NCI-H748 treated with DMSO at 0.1 percent for 48 hours (cell line): ENCODE measurements at regions not wholly inside any gene's neighbourhood (a gene's known extent, or its start where the extent isn't known, plus 50 kb on each side); places are given as distances from the start of the nearest gene placed in this dataset.

Experiments used
- DNase-seq: peaks from one replicate; lab custom pipeline; 2025; lab: John Stamatoyannopoulos, UW

DNA sequence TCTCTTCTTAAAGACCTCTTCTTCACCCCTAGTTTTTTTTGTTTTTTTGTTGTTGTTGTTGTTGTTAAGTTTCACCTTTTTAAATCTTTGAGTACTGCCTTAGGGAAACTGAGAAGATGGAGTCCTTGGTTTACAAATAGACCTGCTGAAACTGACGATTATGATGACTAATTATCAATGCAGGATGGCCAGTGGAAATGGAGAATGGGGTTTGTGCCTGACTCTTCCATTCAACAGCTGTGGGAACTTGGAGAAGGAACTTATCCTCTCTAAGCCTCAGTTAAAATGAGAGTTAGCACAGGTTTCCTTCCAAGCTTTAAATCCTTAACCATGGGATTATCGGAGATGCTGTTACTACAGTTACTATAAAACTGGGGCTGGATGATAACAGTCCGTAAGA, 66.7 kb upstream of the PNMA1 start:
- no peak for DNase-seq

DNA sequence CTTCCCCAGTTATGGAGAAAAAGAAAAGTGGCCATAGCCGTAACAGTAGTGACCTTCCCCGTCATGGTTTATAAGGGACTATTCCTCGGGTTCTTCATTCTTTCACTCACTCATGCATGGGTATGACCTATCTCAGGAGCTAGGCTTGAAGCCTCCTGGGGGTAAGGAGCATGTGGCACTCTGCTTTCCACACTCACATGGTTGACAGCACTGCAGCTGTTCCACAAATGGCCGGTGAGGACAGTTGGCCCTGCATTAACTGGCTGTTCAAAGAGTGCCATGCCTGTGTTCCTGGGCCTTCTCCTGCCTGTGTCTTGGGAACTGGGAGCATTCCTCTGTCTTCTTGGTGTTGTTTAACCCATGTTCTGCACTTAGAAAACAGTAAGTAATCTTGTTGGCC, 66.2 kb upstream of the PNMA1 start:
- no peak for DNase-seq

DNA sequence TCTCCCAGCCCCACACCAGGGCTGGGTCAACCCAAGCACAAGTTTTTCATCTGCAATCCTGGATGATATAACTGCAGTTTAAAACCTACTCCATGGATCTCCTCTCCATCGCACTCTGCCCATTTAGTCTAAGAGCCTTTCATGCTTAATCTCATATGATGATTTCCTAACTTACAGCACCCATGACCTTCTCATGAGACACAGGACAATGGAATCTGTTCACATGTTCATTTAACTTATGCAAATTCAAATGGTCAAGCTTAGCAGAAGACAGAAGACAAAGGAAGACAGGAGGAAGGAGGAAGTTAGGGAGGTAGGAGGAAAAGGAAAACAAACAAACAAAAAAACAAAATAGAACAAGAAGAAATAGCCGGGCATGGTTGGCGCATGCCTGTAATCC, 64.6 kb upstream of the PNMA1 start:
- DNase-seq, result no peak

DNA sequence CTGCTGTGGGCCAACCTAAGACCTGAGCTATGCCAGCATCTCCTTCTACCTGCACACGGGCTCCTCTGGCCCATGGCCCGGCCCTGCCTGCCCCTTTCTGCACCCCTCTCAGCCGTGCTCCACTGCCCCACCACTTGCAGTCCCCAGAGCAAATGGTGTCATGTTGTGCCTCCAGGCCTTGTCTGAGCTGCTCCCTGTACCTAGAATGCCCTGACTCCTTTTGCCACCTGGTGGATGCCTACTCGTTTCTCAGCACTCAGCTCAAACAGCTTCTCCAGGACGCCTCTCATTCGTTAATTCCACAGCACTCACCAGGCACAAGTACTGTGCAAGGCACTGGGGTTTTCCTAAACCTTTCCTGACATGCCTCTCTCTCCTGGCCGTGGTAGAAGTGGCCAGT, 63.2 kb upstream of the PNMA1 start:
- no peak for DNase-seq

DNA sequence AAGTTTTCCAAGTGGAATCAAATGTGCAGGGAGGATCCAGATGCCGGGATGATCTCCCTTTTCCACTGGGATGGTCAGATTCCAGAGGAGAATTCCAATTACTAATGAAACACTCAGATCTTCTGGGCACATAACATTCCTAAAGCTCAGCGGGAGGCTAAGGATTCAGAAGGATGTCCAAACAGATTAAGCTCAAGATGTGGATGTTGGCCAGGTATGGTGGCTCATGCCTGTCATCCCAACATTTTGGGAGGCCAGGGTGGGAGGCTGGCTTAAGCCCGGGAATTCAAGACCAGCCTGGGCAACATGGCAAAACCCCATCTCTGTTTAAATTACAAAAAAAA, 62.0 kb upstream of the PNMA1 start:
- no peak for DNase-seq

DNA sequence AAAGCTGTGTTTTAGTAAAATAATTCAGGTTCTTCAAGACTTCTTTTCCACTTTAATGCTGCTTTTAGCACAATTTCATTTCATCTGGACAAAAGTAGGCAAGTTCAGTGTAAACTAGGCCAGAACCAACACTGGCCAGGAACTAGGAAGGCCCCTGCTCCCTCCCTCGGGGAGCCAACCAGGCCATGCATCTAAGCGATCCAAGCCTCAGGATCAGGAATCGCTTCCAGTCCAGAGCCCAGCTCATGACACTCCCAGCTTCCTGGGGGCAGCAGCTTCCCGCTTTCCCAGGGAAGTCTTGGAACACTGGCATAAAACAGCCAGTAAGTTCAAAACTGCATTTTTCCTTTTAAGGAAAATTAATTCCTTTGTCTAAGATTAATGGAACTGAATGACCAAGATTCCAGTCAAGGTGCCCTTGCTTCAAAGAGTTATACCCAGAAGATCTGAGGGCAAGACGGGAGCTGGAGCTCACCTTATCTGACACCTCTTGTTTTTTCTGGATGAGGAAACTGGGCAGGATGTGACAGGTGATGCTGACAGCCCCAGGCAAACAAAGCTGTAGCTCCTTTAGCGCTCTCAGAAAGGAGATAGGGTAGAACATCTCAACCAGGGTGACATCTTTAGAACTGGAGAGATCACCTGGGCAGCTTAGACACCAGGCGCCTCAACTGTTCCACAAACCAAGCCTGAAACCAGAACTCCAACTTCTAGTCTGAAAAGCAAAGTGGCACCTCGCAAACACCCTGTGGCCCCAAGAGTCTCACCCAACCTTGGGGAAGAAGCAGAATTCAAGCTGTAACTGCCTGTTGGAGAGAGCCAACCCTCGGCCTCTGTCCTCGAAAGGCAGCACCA, 61.4 kb upstream of the PNMA1 start:
- DNase-seq, result no peak

DNA sequence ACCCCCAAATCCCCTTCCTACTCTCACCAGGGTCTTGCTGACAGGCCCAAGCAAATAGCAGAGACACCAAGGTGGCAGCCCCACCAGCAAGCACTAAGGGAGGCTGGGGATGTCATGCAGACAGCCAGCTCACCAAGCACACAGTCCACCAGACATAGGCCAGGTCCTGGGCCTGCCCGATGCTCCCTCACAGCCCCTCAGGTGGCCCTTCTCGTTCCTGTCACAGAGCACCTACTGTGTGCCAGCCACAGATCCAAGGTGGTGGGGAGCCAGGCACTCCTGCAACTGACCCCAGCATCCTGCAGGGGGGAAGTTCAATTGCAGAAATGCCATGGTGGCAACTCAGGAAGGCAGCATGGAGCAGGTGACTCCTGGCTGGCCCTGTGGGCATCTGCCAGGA, 60.5 kb upstream of the PNMA1 start:
- DNase-seq, result no peak

DNA sequence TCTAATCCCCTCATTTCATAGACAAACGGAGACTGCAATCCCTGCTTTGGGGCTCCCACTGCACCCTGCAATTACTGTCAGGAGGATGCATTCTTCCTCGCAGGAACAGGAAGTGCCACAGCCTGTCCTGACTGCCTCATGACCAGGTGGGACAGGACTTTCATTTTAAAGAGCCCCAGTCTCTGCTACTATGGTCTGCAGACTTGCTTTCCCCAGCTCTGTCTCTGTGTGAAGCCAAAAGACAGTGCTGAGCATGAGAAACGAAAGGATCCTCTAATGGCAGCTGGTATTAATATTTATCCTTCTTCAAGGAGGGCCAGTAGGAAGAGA, 60.0 kb upstream of the PNMA1 start:
- DNase-seq, result no peak

DNA sequence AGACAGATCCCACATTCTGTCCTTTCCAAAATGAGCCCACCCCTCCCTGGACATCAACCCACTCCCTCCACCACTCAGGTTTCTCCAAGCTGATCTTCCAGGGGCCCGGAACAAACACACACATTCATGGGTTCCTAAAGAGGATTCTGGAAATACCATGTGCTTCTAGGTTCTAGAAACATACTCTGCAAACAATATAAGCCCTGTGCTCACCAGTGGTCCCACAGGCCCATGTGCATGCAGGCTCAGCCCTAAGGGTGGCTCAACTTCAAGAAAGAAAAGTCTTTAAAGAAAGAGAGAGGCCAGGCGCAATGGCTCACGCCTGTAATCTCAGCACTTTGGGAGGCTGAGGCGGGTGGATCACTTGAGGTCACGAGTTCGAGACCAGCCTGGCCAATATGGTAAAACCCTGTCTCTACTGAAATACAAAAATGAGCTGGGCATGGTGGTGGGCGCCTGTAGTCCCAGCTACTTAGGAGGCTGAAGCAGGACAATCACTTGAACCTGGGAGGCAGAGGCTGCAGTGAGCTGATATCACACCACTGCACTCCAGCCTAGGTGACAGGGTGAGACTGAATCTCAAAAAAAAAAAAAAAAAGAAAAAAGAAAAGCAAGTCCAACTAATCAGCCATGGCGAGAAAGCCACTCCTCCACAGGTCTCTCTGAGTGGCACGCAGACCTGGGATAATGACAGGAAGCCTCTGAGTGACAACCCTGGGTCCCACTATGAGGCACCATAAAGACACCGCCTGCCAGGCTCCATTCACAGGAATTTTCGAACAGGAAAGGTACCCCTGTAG, 59.5 kb upstream of the PNMA1 start:
- no peak for DNase-seq

DNA sequence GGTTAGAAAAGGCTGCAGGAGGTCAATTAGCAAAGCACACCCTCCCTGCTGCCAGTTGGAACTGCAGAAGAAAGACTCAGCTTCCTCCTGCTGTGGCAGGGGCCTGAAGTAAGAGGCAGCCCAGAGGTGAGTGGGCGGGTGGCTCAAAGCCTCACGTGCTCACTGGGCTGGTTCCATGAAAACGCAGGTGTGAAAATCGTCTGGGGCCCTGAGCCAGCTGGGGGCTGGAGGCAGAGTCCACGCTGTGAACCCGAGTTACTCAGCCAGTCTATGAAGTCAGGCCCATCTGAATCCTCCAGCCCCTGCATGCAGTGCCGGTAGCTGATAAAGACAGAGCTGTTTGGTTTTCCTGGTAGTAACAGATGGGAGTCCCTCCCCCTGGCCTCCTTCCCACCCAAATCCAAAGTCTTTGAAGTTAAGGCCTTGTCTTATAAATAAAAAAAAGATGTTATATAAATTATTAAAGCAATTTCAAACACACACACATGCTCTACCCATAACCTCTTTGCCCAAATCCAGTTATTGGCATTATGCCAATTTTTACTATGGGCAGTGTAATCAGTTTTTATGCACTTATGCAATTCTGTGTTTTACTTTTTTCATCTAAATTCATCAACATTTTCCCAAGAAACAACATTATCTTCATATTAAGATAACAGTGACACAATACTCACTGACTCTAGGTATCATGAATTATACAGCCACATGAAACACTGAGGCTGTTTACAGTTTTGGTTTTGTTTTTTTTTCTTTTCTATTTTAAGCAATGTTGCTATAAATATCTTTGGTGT, 57.9 kb upstream of the PNMA1 start:
- no peak for DNase-seq

DNA sequence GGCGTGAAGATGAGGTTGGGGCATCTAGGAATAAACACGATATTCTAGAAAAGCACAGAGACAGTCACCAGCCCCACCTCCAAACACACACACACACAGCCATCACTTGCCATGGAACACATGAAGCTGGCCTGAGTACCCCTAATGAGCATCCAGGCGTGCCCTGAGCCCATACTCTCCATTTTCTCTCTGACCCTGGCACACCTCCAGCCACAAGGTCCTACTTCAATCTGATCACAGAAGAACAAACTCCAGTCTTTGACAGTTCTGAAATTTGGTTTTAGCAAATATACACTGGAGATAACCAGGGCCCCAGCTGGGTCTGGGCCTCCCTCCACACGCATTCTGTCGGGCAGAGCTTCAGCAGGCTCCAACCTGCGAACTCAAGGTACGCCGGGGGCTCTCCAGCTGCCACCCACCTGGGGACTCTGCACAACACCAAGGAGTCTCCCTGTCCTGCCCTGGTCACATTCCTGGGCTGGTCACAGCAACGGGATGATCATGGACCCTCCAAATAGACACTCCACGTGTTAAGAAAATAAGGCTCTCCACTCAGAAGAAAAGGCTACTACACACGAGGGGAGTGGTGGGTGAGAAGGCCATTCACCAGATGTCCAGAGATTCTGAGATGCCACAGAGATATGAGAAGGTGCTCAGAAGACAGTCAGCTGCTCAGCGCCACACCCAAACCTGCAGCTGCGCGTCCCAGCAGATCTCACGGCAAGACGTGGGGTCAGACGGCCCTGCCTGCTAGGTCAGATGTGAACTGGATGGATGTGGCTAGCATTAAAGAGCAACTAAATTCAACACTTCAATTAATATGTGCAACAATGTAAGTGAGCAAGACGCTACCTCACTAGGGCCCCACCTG, 57.0 kb upstream of the PNMA1 start:
- DNase-seq, result no peak

DNA sequence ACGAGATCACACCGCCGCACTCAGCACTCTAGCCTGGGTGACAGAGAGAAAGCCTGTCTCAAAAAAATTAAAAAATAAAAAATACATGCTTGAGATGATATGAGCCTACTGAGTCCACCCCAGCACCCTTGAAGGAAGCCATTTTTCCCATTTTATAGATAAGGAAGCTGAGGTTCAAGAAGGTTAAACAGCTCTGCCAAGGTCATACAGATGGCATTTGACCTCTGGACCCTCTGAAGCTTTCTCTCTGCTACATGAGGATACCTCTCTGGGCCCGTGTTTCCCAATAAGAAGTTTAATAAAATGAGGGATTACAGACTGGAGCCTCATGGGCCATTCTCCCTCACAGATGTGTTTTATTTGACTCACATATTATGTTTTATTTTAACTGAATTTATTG, 53.9 kb upstream of the PNMA1 start:
- no peak for DNase-seq

DNA sequence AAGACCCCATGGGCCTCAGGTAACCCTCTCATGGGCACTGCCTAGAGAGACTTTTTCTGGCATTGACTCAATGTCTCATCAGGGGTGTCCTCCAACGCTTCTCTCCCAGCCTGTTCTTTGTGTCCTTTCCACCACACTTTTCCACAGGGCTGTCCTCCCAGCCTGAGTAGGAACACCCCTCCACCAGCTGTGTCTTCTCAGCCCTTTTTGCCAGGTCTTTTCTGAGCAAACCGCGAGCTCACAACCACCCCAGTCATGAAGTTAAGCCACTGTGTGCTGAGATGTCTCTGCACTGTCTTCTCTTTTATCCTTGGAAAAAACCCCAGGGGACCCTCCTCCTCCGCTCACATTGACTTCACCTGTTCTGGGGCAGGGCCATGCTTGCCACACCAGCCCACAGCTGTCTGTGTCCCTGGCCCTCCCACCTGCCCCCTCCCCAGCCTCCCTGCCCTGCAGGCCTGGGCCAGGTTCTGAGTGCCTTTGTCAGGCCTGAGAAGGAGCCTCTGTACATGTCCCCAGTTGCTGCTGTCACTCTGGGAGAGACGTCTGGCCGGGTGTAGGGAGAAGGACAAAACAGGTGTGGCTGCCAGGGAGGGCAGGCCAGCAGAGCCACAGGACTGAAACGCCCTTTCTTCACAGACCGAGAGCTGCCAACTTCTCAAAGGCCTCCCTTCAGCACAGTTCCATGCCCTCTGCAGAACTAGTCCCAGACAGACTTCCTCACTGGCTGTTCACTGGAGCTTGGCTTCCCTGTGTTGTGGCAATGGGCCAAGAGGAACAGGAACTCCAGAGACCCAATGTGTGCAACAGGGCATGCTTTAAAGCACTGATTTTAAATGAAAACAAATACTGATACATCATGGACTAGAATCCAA, 50.5 kb upstream of the PNMA1 start:
- DNase-seq, result no peak
